ENCODE measurements at regions not wholly inside any gene's neighbourhood (a gene's known extent, or its start where the extent isn't known, plus 50 kb on each side); places are given as distances from the start of the nearest gene placed in this dataset.

DNA sequence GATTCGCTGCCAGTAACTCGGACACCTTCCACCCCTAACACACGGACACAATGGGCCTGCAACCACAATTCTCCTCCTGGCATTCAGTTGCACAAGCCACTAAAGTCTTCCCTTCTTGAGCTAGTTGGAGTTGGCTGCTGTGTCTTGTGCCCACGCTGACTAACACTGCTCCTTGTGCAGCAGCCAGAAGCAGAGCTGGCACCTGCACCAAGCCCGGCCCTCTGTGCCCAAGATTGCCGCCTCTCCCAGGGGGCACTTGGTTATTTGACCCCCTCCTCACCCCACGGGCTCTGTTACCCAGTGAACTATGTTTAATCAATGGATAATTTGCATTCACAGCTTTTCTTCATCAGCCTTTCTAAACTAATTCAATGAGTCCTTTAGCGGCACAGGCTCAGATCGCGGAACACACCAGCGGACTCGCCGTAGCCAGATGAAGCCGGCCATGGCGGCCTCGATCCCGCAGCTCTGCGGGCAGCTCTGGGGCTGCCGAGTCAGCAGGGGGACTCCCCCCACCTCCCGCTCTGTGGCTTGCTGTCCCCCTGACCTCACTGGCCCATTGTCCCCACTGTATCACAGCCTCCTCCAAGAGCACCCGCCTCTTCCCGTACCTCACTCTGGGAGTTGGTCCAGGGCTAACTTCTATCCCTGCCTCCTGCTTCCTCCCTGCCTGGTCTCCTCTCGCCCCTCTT is 94.8 kb upstream of the AFDN start:
- Histone ChIP-seq H3K36me3 (ENCODE audit: low read depth, missing control alignments) (no peaks in the 10 kb centered on the region), H3K9me3 (no peaks in the 10 kb centered on the region), H3K27me3 (no peaks in the 10 kb centered on the region), H3K4me3 (peak overlapping the region in 1 of 2 donors; percentile 44), H3K27ac (no peak overlapping the region), H3K4me1 (peaks cover 18% of the 10 kb centered on the region)
- intact Hi-C loops (cut with DNase I; ENCODE audit: low total_unique reads), result no loop called here
- WGBS, 2 donors, result 63 to 69% methylated on average over 23 of the region's 23 CpGs
- no peak for TF ChIP-seq POLR2A (IDR thresholded peaks at IDR 0.05)
- TF ChIP-seq, protein P1, sequence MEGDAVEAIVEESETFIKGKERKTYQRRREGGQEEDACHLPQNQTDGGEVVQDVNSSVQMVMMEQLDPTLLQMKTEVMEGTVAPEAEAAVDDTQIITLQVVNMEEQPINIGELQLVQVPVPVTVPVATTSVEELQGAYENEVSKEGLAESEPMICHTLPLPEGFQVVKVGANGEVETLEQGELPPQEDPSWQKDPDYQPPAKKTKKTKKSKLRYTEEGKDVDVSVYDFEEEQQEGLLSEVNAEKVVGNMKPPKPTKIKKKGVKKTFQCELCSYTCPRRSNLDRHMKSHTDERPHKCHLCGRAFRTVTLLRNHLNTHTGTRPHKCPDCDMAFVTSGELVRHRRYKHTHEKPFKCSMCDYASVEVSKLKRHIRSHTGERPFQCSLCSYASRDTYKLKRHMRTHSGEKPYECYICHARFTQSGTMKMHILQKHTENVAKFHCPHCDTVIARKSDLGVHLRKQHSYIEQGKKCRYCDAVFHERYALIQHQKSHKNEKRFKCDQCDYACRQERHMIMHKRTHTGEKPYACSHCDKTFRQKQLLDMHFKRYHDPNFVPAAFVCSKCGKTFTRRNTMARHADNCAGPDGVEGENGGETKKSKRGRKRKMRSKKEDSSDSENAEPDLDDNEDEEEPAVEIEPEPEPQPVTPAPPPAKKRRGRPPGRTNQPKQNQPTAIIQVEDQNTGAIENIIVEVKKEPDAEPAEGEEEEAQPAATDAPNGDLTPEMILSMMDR (IDR thresholded peaks at IDR 0.05), result no peak
- no peak for DNase-seq

DNA sequence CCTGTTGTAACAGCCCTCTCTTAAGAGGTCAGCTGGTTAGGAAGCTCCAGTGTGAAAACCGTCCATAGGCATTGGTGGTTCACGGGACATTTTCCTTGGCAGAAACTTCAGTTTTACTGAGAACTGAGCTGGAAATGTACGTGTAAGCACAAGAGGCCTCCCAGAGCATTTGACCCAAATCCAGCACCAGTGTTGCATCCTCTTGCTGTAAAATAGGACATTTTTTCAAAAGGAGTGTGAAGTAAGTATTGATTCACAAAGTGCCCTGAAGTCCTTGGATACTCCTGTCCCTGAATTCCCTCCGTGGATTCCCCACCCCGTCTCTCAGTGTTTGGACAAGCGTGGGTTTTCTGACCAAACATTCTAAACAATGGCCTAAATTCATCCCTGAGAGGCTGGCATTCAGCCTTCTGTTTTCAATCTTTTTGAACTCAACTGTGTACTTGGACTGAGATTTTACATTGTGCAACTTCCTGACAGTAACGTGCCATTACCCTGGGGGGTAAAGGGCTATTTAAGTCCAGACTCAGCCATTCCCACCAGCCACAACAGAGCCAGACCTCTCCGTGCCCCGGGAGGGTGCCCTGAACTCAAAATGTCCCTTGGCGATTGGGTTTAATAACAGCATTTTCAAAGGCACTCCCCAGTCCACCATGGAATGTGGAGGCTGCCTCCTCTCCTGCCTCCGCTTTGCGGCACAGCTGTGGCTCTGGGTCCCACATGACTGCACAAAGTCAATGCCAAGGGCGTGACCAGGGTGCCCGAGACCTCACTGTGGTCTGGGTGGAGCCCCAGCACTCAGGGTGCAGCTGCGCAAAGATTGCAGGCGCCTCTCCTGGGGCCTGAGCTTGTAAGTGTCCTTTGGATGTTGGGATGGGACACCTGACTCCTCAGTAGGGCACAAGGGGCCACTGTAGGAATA is 92.7 kb upstream of the AFDN start:
- Histone ChIP-seq H3K4me3 (no peak overlapping the region), H3K4me1 (peaks cover 18% of the 10 kb centered on the region), H3K9me3 (no peaks in the 10 kb centered on the region), H3K27me3 (no peaks in the 10 kb centered on the region), H3K27ac (peak overlapping the region in 1 of 2 donors; percentile 53), H3K36me3 (ENCODE audit: low read depth, missing control alignments) (no peaks in the 10 kb centered on the region)
- peak; percentile 71 for DNase-seq
- 49 to 51% methylated on average over 16 of the region's 16 CpGs for WGBS, 2 donors
- no peak for TF ChIP-seq POLR2A (IDR thresholded peaks at IDR 0.05)
- TF ChIP-seq, protein P1 (IDR thresholded peaks at IDR 0.05), result no peak
- intact Hi-C loops (cut with DNase I; ENCODE audit: low total_unique reads), result no loop called here

DNA sequence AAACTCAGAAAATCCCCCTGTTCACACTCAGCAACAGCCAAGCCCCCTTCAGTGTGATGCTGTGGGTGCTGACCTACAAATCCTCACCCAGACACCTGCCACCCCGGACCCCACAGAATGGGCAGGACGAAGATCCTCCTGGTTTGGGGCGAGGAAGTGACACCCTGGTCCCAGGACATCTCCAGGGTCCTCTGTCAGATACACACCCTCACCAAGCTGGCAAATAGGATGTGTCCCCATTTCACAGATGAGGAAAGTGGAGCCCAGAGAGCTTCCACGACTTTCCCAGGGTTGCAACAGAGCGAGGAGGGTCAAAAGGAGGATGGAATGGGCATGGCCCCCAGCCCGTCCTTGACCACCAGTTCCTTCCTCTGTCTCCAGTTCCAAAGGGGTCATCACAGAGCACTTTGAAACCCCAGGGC is 92.0 kb upstream of the AFDN start:
- no peaks in the 10 kb centered on the region for H3K27me3 ChIP-seq
- intact Hi-C loops (cut with DNase I; ENCODE audit: low total_unique reads), result no loop called here
- no peak for TF ChIP-seq POLR2A (IDR thresholded peaks at IDR 0.05)
- TF ChIP-seq, protein P1 (IDR thresholded peaks at IDR 0.05), result no peak
- 93 to 97% methylated on average over 3 to 6 of the region's 6 CpGs for WGBS, 2 donors
- no peaks in the 10 kb centered on the region for H3K36me3 ChIP-seq (ENCODE audit: low read depth, missing control alignments)
- no peaks in the 10 kb centered on the region for H3K9me3 ChIP-seq
- no peak for DNase-seq
- peaks cover 16% of the 10 kb centered on the region for H3K4me1 ChIP-seq
- H3K27ac ChIP-seq, result no peak overlapping the region
- H3K4me3 ChIP-seq, result no peak overlapping the region

DNA sequence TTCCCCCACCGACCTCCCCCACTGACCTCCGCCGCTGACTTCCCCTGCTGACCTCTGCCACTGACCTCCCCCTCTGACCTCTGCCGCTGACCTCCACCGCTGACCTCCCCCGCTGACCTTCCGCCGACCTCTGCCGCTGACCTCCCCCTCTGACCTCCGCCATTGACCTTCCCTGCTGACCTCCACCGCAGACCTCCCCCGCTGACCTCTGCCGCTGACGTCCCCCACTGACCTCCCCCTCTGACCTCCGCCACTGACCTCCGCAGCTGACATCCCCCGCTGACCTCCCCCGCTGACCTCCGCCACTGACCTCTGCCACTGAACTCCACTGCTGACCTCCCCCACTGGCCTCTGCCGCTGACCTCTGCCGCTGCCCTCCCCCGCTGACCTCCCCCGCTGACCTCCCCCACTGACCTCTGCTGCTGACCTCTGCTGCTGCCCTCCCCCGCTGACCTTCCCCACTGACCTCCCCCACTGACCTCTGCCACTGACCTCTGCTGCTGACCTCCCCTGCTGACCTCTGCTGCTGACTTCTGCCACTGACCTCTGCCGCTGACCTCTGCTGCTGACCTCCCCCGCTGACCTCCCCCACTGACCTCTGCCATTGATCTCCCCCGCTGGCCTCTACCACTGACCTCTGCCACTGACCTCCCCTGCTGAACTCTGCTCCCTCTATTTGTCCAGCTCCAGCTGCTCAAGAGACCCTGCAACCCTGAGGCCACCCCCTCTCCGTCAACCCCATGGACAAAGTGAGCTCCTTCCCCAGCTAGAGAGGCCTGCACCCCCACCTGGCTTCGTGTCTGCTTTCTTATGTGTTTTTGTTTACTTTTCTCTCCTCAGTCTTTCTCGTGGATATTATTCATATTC is 91.4 kb upstream of the AFDN start:
- intact Hi-C loops (cut with DNase I; ENCODE audit: low total_unique reads), result no loop called here
- DNase-seq, result no peak
- Histone ChIP-seq H3K36me3 (ENCODE audit: low read depth, missing control alignments) (no peaks in the 10 kb centered on the region), H3K27me3 (no peaks in the 10 kb centered on the region), H3K4me1 (peaks cover 11% of the 10 kb centered on the region), H3K27ac (no peak overlapping the region), H3K4me3 (no peak overlapping the region), H3K9me3 (no peaks in the 10 kb centered on the region)
- TF ChIP-seq, protein P1 (IDR thresholded peaks at IDR 0.05), result no peak
- no peak for TF ChIP-seq POLR2A (IDR thresholded peaks at IDR 0.05)
- WGBS, 2 donors, result 77 to 84% methylated on average over 25 to 30 of the region's 30 CpGs
